HUES64 (cell line): ENCODE measurements at regions not wholly inside any gene's neighbourhood (a gene's known extent, or its start where the extent isn't known, plus 50 kb on each side); places are given as distances from the start of the nearest gene placed in this dataset.
A peak's percentile ranks its signal among the peaks of the same experiment; 100 is the strongest.
"Not testable (repeated sequence)": the region's sequence is repeated elsewhere in the genome, so short reads cannot be mapped to it uniquely, and the experiment has no call there.

Experiments
- H3K27ac ChIP-seq: 2 replicates; pipeline ENCODE4 v1.7.0; 2013; ENCODE audit warnings: low read depth, low read length, inconsistent platforms
- H3K27me3 ChIP-seq: 2 replicates; pipeline ENCODE4 v1.6.1; 2013; ENCODE audit warnings: mild to moderate bottlenecking, low read length; ENCODE audit not compliant: insufficient read depth
- H3K36me3 ChIP-seq: 2 replicates; pipeline ENCODE4 v1.6.1; 2013; ENCODE audit warnings: mild to moderate bottlenecking, low read length; ENCODE audit not compliant: insufficient read depth
- H3K4me1 ChIP-seq: 2 replicates; pipeline ENCODE4 v1.6.1; 2013; ENCODE audit warnings: mild to moderate bottlenecking, low read length, moderate library complexity; ENCODE audit not compliant: insufficient read depth
- H3K4me3 ChIP-seq: 2 replicates; pipeline ENCODE4 v1.5.1; 2013; ENCODE audit warnings: mild to moderate bottlenecking, low read length, moderate library complexity
- H3K9ac ChIP-seq: 2 replicates; pipeline ENCODE4 v1.6.1; 2013; ENCODE audit warnings: mild to moderate bottlenecking, low read depth, low read length
- H3K9me3 ChIP-seq: 2 replicates; pipeline ENCODE4 v1.6.1; 2013; ENCODE audit warnings: low read depth, low read length; ENCODE audit not compliant: insufficient read depth
- WGBS: fragments of 150-250, 120-280 bp; methylation state at CpG from one replicate; pipeline ENCODE4 v1.1.7; 2013; ENCODE audit warnings: missing lambda C conversion rate; 5-methylcytosine and 5-hydroxymethylcytosine counted together

GRCh38 chr13:44142941-44143665, 230.5 kb upstream of the SERP2 start:
- WGBS: 69% methylated on average over 3 of the region's 4 CpGs

GRCh38 chr13:44146138-44146537, 227.5 kb upstream of the SERP2 start:
- 91% methylated on average over 1 of the region's 1 CpG for WGBS
- H3K27me3 ChIP-seq: no peaks in the 10 kb centered on the region
- no peaks in the 10 kb centered on the region for H3K9me3 ChIP-seq
- no peak overlapping the region for H3K9ac ChIP-seq
- peaks cover 3% of the 10 kb centered on the region; the same call in 1 of the 2 replicates for H3K4me1 ChIP-seq
- no peaks in the 10 kb centered on the region for H3K36me3 ChIP-seq
- no peak overlapping the region for H3K4me3 ChIP-seq
- no peak overlapping the region for H3K27ac ChIP-seq

More at GRCh38 chr13:44142941-44143665, 230.5 kb upstream of the SERP2 start:
- no peaks in the 10 kb centered on the region for H3K27me3 ChIP-seq
- H3K4me1 ChIP-seq: peaks cover 20% of the 10 kb centered on the region
- H3K9ac ChIP-seq: no peak overlapping the region
- H3K27ac ChIP-seq: no peak overlapping the region
- peak overlapping the region; percentile 78 for H3K4me3 ChIP-seq
- no peaks in the 10 kb centered on the region for H3K36me3 ChIP-seq
- no peaks in the 10 kb centered on the region for H3K9me3 ChIP-seq

- Histone ChIP-seq H3K36me3 (no peaks in the 10 kb centered on the region), H3K27ac (no peak overlapping the region), H3K9me3 (no peaks in the 10 kb centered on the region), H3K27me3 (no peaks in the 10 kb centered on the region), H3K4me1 (no peaks in the 10 kb centered on the region), H3K9ac (no peak overlapping the region), H3K4me3 (no peak overlapping the region)
- 93% methylated on average over 2 of the region's 2 CpGs for WGBS
Measured at GRCh38 chr13:44147233-44147632, 226.4 kb upstream of the SERP2 start.

GRCh38 chr13:44147648-44148047, 226.0 kb upstream of the SERP2 start:
- Histone ChIP-seq H3K4me3 (no peak overlapping the region), H3K27me3 (no peaks in the 10 kb centered on the region), H3K27ac (no peak overlapping the region), H3K4me1 (no peaks in the 10 kb centered on the region), H3K9me3 (no peaks in the 10 kb centered on the region), H3K9ac (no peak overlapping the region), H3K36me3 (no peaks in the 10 kb centered on the region)
- WGBS: 93% methylated on average over 2 of the region's 2 CpGs

- 89% methylated on average over 5 of the region's 5 CpGs for WGBS
Measured at GRCh38 chr13:44148159-44148914, 225.3 kb upstream of the SERP2 start.

GRCh38 chr13:44149231-44149630, 224.4 kb upstream of the SERP2 start:
- 90% methylated on average over 2 of the region's 3 CpGs for WGBS
- H3K4me1 ChIP-seq, H3K27ac ChIP-seq, H3K4me3 ChIP-seq, H3K27me3 ChIP-seq, H3K9me3 ChIP-seq, H3K9ac ChIP-seq, H3K36me3 ChIP-seq: not testable (repeated sequence)

More at GRCh38 chr13:44148159-44148914, 225.3 kb upstream of the SERP2 start:
- no peaks in the 10 kb centered on the region for H3K36me3 ChIP-seq
- no peak overlapping the region for H3K4me3 ChIP-seq
- no peaks in the 10 kb centered on the region for H3K27me3 ChIP-seq
- no peak overlapping the region for H3K9ac ChIP-seq
- no peaks in the 10 kb centered on the region for H3K9me3 ChIP-seq
- no peaks in the 10 kb centered on the region for H3K4me1 ChIP-seq
- no peak overlapping the region for H3K27ac ChIP-seq

- no peaks in the 10 kb centered on the region for H3K27me3 ChIP-seq
- no peaks in the 10 kb centered on the region for H3K36me3 ChIP-seq
- H3K9ac ChIP-seq: no peak overlapping the region
- over 99% methylated on average over 4 of the region's 4 CpGs for WGBS
- no peak overlapping the region for H3K27ac ChIP-seq
- no peaks in the 10 kb centered on the region for H3K9me3 ChIP-seq
- H3K4me3 ChIP-seq: no peak overlapping the region
- H3K4me1 ChIP-seq: no peaks in the 10 kb centered on the region
Measured at GRCh38 chr13:44149821-44150220, 223.8 kb upstream of the SERP2 start.

GRCh38 chr13:44151474-44151873, 222.2 kb upstream of the SERP2 start:
- Histone ChIP-seq H3K4me1 (0 out of 2 replicates have a peak, but pooled peaks cover 3% of the 10 kb centered on the region), H3K27me3 (no peaks in the 10 kb centered on the region), H3K4me3 (no peak overlapping the region), H3K36me3 (no peaks in the 10 kb centered on the region), H3K9me3 (no peaks in the 10 kb centered on the region), H3K27ac (no peak overlapping the region), H3K9ac (no peak overlapping the region)
- WGBS: 93% methylated on average over 2 of the region's 2 CpGs

GRCh38 chr13:44153496-44153895, 220.1 kb upstream of the SERP2 start:
- WGBS: 96% methylated on average over 4 of the region's 4 CpGs
- Histone ChIP-seq H3K27ac (no peak overlapping the region), H3K4me3 (no peak overlapping the region), H3K36me3 (no peaks in the 10 kb centered on the region), H3K9ac (no peak overlapping the region), H3K27me3 (no peaks in the 10 kb centered on the region), H3K4me1 (0 out of 2 replicates have a peak, but pooled peaks cover 3% of the 10 kb centered on the region), H3K9me3 (no peaks in the 10 kb centered on the region)

GRCh38 chr13:44155422-44156293, 218.0 kb upstream of the SERP2 start:
- 65% methylated on average over 14 of the region's 14 CpGs for WGBS
- Histone ChIP-seq H3K36me3 (no peaks in the 10 kb centered on the region), H3K9me3 (no peaks in the 10 kb centered on the region), H3K27me3 (no peaks in the 10 kb centered on the region), H3K27ac (no peak overlapping the region), H3K4me3 (no peak overlapping the region), H3K9ac (no peak overlapping the region), H3K4me1 (0 out of 2 replicates have a peak, but pooled peaks cover 3% of the 10 kb centered on the region)

- 0 out of 2 replicates have a peak, but pooled peaks cover 3% of the 10 kb centered on the region for H3K4me1 ChIP-seq
- no peak overlapping the region for H3K27ac ChIP-seq
- H3K9ac ChIP-seq: no peak overlapping the region
- no peaks in the 10 kb centered on the region for H3K27me3 ChIP-seq
- WGBS: 90% methylated on average over 4 of the region's 4 CpGs
- no peaks in the 10 kb centered on the region for H3K9me3 ChIP-seq
- H3K36me3 ChIP-seq: no peaks in the 10 kb centered on the region
- H3K4me3 ChIP-seq: no peak overlapping the region
Measured at GRCh38 chr13:44156294-44156658, 217.3 kb upstream of the SERP2 start.
